GM21619 (cell line): ENCODE measurements at regions not wholly inside any gene's neighbourhood (a gene's known extent, or its start where the extent isn't known, plus 50 kb on each side); places are given as distances from the start of the nearest gene placed in this dataset.

Source experiments
- ATAC-seq: cut with Tn5 transposase; IDR thresholded peaks from one replicate; pipeline ENCODE4 v1.9.1; 2021; ENCODE audit not compliant: unreplicated experiment

DNA sequence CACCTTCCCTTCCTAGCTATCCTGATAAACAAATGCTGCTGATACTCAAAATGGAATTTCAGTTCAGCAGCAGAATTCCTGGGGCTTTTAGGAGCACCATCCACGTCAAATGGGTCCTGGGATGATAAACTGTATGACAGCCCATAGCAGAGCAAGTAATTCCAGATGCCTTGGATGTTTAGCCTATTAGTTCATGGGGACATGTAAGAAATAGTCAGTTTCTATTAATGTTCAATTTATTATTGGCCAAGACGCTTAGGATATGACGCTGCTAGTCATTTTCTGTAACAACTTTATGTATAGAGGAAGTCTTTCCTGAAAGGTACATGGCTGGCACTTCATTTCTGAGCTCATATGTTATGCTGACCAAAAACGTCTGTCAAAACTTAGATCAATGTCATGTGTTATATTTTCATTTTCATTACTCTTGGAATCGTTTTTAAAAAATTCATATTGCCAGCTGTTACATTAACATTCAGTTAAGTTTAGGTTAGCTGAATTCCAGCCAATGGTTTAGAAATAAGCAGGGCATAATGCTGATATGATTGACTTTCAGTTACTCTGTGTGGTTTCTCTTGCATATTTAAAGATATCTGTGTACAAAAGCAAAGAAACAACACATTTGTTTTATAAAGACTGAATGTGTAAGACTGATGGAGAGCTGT lies 243.8 kb downstream of the CSNK1G3 start:
- ATAC-seq = no peak

DNA sequence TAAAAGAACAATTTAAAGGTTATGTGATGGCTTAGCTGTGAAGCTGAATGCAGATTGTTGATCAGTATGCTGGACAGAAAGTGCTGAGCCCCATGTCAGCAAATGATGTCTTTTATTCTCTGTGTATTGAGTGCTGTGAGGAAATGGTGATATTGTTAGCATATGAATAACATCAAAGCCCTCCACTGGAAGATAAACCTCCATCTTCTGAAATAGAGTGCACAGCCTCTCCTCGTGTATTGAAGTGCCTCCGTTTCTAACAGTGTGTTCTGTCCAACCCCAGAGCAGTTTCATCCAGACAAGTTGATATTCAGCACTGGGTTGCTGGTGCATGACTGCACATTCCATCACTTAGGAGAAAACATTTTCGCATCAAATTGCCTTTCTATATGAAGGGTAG lies 242.9 kb downstream of the CSNK1G3 start:
- no peak for ATAC-seq

DNA sequence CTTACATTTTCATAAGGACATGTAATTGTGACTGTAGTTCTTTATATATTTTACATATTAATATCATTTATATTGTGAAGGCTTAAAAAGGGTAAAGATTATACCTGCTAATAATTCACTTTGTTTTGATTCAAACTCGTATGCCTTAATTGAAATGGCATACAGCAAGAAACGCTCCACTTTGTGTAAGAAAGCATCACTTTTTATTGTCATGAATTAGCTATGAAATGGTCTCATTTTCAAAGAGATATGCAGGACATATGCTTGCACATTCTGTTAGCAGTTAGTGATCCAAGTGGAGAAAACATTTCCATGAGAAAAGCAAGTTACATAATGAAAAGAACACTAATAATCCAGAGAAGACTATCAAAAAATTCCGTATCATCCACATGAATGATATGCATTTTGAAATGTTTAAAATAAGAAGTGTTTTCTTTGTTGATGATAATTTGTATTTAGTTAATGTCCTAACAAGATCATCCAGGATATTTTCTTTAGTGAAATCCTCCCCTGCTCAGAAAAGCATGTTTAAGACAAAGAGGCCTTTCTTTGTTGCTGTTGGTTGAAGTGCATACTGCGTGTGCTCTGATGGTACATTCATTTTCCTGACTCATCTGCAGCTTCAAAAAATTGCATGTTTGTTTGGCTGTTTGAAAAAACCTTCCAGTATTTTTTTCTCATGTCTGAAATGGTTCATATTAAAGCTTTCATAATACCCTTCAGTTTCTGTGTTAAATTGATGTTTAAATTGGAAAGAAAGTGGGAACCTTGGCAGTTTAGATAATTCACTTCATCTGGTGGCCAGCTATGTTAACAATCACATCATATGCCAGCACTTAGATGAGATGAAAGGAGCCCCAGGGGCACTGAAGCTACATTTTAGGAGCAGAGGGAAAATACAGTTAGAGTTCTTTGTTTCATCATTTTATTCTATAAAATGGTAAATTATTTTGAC lies 242.2 kb downstream of the CSNK1G3 start:
- no peak for ATAC-seq

DNA sequence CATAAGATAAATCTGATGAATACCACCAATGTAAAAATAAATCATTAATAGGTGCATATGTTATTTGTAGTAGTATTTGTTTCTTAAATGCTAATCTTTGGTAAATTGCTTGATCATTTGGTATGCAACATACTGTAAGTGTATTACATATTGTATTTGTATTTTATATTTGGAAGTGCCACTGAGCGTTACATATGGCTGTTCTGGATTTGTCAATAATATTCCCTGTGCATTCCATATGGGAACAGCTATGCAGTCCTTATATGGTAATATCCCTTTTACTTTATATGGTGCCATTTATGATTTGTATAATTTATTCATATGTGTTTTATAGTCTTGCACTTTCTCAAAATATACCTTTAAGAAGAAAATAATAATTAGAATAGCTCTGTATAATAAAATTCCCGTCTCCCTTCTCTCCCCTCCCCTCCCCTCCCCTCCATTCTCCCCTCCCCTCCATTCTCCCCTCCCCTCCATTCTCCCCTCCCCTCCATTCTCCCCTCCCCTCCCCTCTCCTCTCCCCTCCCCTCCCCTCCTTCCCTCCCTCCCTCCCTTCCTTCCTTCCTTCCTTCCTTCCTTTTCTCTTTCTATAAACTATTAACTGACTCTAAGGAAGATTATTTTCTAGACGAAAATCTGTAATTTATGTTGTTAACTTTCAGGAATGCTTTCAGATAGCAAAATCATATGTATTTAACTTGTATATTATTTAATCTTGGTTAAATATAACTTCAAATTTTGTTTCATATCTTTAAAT lies 241.4 kb downstream of the CSNK1G3 start:
- ATAC-seq = no peak

DNA sequence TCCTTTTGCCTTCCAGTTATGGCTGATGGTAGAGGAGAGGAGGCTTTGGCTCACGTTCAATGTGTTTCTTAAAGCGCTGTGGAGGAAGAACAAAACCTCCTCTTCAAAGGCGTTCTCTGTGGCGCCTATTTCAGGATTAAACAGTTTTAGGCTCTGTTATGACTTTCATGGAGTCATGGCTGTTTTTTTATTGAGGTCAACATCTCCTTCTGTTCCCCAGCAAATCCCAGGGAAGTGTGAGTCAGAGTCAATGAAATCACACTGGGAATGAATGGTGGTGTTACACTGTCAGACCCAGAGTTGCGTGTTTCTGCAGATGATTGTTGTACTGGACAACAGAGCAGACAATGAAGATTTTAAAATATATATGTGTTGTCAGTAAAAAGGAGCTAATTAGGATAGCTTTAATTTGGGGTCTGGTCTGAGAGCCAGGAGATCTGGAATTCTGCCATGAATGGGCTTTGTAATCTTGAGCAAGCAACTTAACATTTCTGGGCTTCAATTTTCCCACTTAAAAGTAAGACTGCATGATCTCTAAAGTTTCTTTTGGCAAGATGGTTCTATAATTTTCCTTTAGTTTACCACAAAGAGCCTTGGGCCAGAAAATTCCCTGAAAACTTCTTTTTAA lies 240.7 kb downstream of the CSNK1G3 start:
- no peak for ATAC-seq

DNA sequence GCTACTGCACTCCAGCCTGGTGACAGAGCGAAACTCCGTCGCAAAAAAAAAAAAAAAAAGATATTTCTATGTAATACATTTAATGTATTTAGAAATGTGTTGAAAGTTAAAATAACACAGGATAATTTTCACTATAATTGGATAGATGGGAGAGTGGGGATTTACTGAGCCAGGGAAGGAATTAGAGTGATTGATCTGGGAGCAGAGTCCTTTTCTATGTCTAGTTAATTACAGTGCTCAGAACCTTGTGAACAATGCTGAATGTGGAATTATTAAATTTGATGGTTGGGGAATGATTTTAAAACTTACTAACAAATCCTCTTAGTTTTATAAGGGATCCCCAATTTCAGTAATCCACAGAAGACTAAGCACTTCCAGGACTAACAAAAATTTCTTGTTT lies 239.7 kb downstream of the CSNK1G3 start:
- ATAC-seq = no peak

DNA sequence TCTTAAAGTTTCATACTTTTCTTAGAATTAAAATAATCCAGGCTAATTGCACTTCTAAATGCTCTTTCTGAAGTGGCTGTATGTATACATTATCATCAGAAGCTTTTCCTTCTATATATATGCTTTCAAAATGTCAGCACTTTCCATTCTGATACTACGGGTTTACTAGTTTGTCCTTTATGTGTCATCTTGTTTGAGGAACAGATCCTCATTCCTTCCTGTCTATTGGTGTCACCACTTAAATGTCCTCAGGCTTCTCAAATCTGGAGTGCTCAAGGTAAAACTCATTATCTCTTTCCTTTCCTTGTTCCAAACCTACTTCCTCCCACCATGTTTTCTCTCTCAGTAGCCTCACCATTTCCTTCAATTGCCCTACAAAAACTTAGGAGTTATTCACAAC lies 236.3 kb downstream of the CSNK1G3 start:
- ATAC-seq = no peak

DNA sequence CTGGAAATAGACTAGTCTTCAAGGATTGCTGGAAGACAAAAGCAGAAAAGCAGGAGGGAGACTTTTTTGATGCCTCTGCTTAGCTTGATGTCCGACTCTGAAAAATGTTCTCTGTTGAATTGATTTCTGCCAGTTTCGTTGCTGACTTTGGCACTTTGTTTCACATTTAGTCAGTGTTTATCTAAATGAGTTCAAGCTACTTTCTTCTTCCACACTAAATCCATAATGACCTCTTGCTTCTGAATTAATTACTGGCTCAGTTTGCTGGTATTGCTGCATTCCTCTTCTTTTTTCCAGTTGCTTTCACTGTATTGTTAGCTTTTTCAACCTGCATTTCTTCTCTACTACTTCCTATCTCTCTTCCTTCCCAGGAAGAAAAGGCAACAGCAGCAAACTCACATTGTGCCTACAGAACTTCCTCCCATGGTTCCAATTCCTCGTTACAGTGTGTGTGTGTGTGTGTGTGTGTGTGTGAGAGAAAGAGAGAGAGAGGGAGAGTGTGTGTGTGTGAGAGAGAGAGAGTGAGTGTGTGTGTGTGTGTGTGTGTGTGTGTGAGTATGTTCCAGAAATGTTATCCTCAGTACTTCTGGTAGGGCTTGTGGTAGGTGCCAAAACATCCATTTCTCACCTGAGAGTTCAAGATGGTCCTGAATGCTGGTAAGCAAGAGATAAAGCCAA lies 234.8 kb downstream of the CSNK1G3 start:
- no peak for ATAC-seq

DNA sequence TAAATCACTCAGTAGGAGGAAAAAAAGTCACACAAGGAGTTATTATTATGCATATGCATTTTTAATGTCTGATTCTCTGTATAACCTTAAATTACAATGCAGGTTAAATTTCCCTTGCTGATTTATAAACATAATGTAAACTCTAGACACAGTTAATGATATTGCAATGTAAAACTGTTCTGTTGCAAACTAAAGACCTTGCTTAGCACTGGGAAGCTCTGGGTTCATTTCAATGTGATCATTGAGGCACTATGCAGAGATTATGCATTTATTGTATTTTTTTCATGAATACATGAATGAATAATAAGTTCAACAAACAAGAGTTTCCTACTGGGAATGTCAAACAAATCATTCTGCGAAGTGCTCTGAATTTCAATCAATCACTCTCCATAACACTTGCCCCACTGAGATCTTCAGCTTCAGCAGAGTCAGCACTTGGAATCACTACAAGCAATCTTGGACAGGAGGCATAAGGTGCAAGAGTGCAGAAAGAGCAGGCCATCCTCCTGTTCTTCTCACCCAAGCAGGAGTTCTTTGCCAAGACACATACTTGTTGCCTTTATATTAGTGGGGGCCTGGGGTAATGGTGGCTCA lies 232.1 kb downstream of the CSNK1G3 start:
- ATAC-seq = no peak

DNA sequence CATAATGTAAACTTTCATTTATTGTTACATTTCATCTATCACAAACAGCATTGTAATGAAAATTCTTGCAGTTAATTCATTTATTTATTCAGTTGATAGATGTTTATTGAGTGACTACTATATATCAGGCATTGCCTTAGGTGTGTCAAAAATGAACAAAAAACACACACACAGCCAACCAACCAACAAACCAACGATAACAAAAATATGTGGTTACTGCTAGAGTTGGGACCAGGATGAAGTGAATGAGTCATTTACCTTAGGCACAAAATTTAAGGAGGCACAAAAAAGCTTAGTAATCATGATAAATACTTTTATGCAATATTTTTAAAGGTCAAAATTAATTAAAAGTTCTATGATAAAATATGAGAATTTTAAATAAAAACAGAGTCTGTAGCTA lies 223.4 kb downstream of the CSNK1G3 start:
- no peak for ATAC-seq

DNA sequence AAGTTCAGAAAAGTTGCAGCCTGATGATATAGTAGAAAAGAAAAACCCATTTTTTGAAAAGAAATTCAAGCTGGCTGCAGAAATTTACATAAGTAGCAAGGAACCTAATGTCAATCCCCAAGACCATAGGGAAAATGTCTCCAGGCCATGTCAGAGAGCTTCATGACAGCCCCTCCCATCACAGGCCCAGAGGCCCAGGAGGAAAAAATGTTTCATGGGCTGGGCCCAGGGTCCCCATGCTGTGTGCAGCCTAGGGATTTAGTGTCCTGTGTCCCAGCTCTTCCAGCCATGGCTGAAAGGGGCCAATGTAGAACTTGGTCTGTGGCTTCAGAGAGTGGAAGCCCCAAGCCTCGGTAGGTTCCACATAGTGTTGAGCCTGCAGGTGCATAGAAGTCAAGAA lies 220.3 kb downstream of the CSNK1G3 start:
- no peak for ATAC-seq

DNA sequence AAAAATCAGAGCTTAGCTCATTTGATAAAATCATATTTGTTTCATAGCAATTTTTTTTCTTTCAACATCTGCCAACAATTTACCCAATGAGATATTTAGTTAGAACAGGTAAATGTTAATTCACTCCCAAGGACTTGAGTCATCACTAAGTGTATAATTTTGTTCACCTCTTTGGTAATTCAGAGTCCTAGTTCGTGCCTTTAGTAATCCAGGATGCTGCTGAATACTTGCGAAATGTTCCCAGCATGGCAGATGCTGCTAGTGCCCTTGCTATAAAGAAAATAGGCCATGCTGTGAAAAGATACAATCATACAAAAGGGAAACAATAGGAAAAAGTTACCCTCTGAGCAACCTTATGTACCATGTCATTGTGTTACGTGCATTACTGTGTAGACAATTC lies 210.5 kb downstream of the CSNK1G3 start:
- ATAC-seq = no peak

DNA sequence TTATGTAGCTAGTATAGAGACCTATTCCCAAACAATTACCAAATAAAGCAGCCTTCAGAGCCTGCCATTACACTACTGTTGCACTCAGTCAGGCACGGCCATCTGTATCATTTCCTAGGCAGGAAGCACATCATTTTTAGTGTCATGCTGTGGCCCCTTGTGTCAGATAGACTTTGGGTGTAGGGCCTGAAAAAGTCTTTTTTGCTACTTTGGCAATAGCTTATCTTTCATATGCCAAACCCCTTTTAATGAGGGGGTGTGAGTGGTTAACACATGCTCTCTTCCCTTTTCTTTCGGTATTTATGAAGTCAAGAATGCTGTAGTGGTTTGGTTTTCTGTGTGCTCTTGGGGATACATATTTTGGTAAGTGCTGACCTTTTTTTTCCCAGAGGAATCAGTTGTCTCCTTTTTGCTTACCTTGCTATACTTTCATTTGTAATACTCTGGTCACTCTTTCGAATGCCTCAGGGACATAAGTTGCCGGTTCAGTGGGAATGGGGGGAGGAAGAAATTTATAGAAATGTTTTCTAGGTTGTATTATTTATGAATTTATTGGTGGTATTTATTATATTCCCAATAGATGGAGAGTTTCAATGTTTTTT lies 209.8 kb downstream of the CSNK1G3 start:
- no peak for ATAC-seq

DNA sequence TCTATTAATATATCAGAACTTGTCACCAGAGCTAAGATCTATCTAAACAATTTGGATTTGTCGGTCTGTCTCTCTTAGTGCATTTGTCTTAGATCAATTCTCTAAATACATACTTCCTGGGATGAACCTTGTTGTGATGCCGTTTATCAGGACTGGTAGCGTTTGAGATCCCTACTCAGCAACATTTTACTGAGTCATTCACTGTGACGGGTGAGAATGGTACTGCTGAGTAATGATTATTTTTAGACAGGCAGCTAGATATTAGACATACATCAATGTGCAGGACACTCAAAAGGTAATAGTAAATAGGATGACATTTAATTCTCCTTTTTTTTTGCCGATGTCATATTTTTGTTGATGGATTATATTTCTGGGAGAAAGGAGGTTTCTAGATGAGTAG lies 209.0 kb downstream of the CSNK1G3 start:
- no peak for ATAC-seq

DNA sequence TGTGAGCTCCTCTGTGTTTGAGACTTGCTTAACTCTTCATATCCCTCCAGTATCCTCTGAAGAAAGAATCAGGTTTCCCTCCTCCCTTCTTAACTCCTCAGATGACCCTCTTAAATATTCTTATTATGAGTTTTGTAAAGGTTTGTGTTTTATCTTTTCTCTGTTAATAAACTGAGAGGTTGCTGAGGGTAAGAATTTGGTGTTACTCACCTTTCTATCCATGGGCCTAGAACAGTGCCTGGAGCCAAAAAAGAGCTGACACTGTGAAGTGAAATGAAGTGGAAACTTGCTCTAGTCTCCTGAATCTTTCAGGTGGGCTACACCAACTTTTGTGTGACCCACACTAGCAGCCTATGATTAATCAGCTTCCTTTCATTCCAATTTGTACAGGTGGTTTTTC lies 208.4 kb downstream of the CSNK1G3 start:
- no peak for ATAC-seq

DNA sequence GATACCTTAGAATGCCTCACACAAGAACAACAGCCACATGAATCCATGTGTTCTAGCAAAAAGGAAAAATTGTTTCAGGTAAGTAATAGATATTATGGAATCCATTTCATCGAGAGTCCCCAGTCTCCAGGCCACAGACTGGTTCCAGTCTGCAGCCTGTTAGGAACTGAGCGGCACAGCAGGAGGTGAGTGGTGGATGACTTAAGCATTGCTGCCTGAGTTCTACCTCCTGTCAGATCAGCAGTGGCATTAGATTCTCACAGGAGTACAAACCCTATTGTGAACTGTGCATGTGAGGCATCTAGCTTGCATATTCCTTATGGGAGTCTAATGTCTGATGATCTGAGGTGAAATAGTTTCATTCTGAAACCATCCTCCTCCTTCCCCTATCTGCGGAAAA lies 207.0 kb downstream of the CSNK1G3 start:
- no peak for ATAC-seq

DNA sequence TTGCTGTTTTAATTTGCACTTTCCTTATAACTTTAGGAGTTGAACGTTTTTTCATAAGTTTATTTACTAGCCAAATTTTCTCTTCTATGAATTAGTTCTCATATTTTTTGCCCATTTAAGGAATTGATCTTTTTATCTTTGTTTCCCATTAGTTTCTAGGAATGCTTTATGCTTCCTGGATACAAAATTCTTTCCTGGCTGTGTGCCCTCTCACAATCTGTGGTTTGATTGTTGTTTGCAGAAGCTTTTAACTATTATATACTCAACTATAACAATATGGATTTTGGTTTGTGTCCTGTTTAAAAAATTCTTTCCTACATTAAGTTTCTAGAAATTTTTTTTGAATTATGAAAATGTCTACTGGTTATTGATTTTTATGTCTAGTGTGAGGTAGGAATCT lies 206.3 kb downstream of the CSNK1G3 start:
- ATAC-seq = no peak

DNA sequence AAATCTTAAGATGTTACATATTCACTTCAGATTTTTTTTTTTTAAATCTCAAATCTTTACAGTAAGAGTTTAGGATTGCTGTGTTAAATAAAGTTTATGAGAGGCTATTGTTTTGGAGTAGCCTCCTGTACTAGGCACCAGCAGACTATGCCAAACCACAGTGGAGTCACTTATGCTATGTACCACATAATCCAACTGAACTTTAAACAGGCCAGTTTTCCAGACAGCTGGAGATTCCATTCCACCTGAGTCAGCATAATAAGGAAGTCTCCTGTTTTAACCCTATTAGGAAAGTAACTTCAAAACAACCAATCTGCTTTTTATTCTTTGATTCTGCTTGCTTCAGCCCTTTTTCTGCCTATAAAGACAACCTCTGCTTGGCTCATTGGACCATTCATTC lies 205.2 kb downstream of the CSNK1G3 start:
- ATAC-seq = no peak

DNA sequence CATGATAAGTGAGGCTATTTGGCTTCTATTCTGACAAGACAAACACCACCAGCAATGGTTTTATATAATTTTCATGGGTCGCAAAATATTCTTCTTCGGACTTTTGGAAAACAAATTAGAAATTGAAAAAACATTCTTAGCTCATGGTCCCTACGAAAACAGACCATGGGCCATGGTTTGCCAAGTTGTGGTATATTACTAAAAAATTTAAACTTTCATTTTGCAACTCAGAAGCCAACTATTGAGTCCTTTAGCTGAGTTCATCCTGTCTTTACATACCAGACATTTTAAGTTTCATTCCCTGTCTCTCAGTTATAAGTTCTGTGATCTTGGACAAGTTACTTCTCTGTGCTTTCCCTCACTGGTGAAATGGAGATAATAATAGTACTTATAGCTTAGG lies 198.1 kb downstream of the CSNK1G3 start:
- ATAC-seq = no peak

DNA sequence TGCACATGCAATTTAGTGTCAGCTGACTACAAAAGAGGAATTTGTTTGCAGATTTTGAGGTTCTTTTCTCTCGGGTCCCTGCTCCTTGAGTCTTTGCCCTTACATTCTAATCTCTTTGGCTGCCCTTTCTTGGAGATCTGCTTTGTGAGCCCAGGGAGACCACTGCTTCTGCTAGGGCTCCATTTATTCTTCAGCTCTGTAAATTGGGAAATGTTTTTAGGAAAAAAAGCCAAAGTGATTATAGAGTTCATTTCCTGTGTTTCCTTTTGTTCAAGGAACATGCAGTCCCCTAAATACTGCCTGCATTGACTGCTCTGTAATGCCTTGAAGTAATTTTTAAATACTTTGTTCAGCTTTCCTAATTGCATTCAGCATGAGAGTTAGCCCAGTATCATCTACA lies 197.4 kb downstream of the CSNK1G3 start:
- no peak for ATAC-seq
